Liver (tissue), 3 donors: ENCODE measurements at regions not wholly inside any gene's neighbourhood (a gene's known extent, or its start where the extent isn't known, plus 50 kb on each side); places are given as distances from the start of the nearest gene placed in this dataset.

Experiments used
- ATF3 ChIP-seq: IDR thresholded peaks from 2 replicates; pipeline ENCODE4 v1.6.1; 2016; ENCODE audit warnings: antibody characterized with exemption
- CTCF ChIP-seq: fragments of 150-350 bp; IDR thresholded peaks from 2 replicates; pipeline ENCODE4 v1.5.1; 2017; ENCODE audit warnings: improper control_type of control experiment, low read depth, low read length; ENCODE audit not compliant: missing input control
- EGR1 ChIP-seq, 2 donors: IDR thresholded peaks; 2 replicates each; pipeline ENCODE4 v1.6.1; 2016 to 2018; ENCODE audit warnings: antibody characterized with exemption in 2 of 2, low read depth in 2 of 2
- GABPA ChIP-seq, 2 donors: IDR thresholded peaks in 1 of 2; conservative IDR thresholded peaks in 1 of 2; 2 replicates each; pipeline ENCODE4 v1.6.1; 2016; ENCODE audit warnings: antibody characterized with exemption in 2 of 2, mild to moderate bottlenecking in 1 of 2, moderate library complexity in 1 of 2
- HNF4G ChIP-seq: IDR thresholded peaks from 2 replicates; pipeline ENCODE4 v1.6.1; 2016; ENCODE audit warnings: antibody characterized with exemption
- NR2F2 ChIP-seq: IDR thresholded peaks from 2 replicates; pipeline ENCODE4 v1.6.1; 2016; ENCODE audit warnings: antibody characterized with exemption
- RAD21 ChIP-seq, 2 donors: IDR thresholded peaks; 2 replicates each; pipeline ENCODE4 v1.6.1; 2016; ENCODE audit warnings: antibody characterized with exemption in 2 of 2, mild to moderate bottlenecking in 2 of 2
- SP1 ChIP-seq: IDR thresholded peaks from 2 replicates; pipeline ENCODE4 v1.6.1; 2018; ENCODE audit warnings: antibody characterized with exemption, mild to moderate bottlenecking
- TAF1 ChIP-seq: conservative IDR thresholded peaks from 2 replicates; pipeline ENCODE4 v1.6.1; 2016; ENCODE audit warnings: antibody characterized with exemption, mild to moderate bottlenecking
- YY1 ChIP-seq: IDR thresholded peaks from 2 replicates; pipeline ENCODE4 v1.6.1; 2016; ENCODE audit warnings: antibody characterized with exemption, mild to moderate bottlenecking
- TF ChIP-seq, protein P1 (sequence below): IDR thresholded peaks from 2 replicates; pipeline ENCODE4 v1.6.1; 2016; ENCODE audit warnings: antibody characterized with exemption
- TF ChIP-seq, protein P2 (sequence below): IDR thresholded peaks from 2 replicates; pipeline ENCODE4 v1.6.1; 2016; ENCODE audit warnings: antibody characterized with exemption
- donor health status: healthy.
- donor health status: healthy.

DNA sequence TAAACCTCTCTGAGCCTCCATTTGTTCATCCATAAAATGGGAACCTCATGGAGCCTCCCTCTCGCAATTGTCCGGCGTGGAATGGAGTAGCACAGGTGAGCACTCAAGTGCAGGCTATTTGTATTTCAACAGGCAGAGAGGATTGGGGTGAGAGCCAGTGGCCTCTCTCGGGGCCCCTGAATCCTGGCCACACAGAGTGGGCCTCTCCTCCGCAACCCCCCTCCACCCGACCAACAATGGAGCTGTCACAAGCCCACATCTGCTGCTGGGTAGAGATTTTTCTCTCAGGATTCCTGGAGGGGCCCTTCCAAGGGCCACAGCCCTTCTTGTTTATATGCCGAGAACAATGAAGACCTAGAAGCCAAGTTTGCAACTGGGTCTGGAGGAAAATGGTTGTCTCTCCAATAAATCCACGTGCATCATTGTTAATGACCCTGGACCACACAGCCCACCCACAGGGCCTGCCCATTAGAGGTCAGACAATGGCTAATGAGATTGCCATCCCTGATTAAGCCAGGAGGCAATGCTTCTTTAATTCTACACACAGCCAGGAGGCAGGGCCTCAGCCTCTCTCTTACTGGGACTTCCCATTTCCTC, 233.0 kb downstream of the ANKRD60 start:
- TF ChIP-seq CTCF, result no peak
- TF ChIP-seq, protein P1, sequence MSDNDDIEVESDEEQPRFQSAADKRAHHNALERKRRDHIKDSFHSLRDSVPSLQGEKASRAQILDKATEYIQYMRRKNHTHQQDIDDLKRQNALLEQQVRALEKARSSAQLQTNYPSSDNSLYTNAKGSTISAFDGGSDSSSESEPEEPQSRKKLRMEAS, result no peak
- no peak for TF ChIP-seq GABPA (IDR thresholded peaks at IDR 0.05 in 1 of 2, conservative IDR thresholded peaks at IDR 0.05 in 1 of 2)
- TF ChIP-seq EGR1 (IDR thresholded peaks at IDR 0.05; ENCODE audit: low read depth in 2 of 2), result no peak
- TF ChIP-seq YY1, result no peak
- TF ChIP-seq TAF1, result no peak
- no peak for TF ChIP-seq ATF3
- no peak for TF ChIP-seq SP1
- TF ChIP-seq RAD21 (IDR thresholded peaks at IDR 0.05), result no peak
- TF ChIP-seq NR2F2, result no peak
- TF ChIP-seq, protein P2, sequence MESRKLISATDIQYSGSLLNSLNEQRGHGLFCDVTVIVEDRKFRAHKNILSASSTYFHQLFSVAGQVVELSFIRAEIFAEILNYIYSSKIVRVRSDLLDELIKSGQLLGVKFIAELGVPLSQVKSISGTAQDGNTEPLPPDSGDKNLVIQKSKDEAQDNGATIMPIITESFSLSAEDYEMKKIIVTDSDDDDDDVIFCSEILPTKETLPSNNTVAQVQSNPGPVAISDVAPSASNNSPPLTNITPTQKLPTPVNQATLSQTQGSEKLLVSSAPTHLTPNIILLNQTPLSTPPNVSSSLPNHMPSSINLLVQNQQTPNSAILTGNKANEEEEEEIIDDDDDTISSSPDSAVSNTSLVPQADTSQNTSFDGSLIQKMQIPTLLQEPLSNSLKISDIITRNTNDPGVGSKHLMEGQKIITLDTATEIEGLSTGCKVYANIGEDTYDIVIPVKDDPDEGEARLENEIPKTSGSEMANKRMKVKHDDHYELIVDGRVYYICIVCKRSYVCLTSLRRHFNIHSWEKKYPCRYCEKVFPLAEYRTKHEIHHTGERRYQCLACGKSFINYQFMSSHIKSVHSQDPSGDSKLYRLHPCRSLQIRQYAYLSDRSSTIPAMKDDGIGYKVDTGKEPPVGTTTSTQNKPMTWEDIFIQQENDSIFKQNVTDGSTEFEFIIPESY, result no peak
- no peak for TF ChIP-seq HNF4G
